PC-9 (cell line): ENCODE measurements at regions not wholly inside any gene's neighbourhood (a gene's known extent, or its start where the extent isn't known, plus 50 kb on each side); places are given as distances from the start of the nearest gene placed in this dataset.

Experiments used
- CTCF ChIP-seq: fragments of 200-600 bp; sonication (generic); conservative IDR thresholded peaks from 2 replicates; pipeline ENCODE4 v1.6.1; 2017; ENCODE audit warnings: mixed run types, antibody characterized with exemption, mild to moderate bottlenecking, moderate library complexity
- EZH2 ChIP-seq: fragments of 200-600 bp; sonication (generic); IDR thresholded peaks from 2 replicates; pipeline ENCODE4 v1.8.0; 2017; ENCODE audit warnings: antibody characterized with exemption, low read depth

GRCh38 chr21:40912375-40912774 lies 65.4 kb upstream of the DSCAM start:
- no peak for TF ChIP-seq CTCF
- TF ChIP-seq EZH2, result no peak
